HL-60 (cell line): ENCODE measurements at regions not wholly inside any gene's neighbourhood (a gene's known extent, or its start where the extent isn't known, plus 50 kb on each side); places are given as distances from the start of the nearest gene placed in this dataset.

Experiments used
- DNase-seq, 2 experiments: peaks; one replicate each; pipeline ENCODE4 v3.0.0-alpha.2; 2010 to 2020; ENCODE audit warnings: low read depth in 1 of 2, low spot score in 1 of 2
- H3K27ac ChIP-seq: fragments of 250-450 bp; sonication (Bioruptor Pico); replicated peaks from 2 replicates; pipeline ENCODE4 v1.5.1; 2020; ENCODE audit warnings: mild to moderate bottlenecking, moderate library complexity
- H3K27me3 ChIP-seq: fragments of 250-450 bp; sonication (Bioruptor Pico); 2 replicates; pipeline ENCODE4 v1.5.1; 2021; ENCODE audit warnings: mild to moderate bottlenecking, moderate library complexity; ENCODE audit not compliant: insufficient read depth, poor library complexity, severe bottlenecking
- H3K4me3 ChIP-seq: replicated peaks from 2 replicates; pipeline ENCODE4 v1.5.1; 2011; ENCODE audit warnings: mild to moderate bottlenecking, control low read depth, low read length; ENCODE audit not compliant: insufficient read depth
- CTCF ChIP-seq: IDR thresholded peaks from one replicate; pipeline ENCODE4 v1.5.1; 2011; ENCODE audit warnings: low read length, control low read depth, inconsistent platforms; ENCODE audit not compliant: insufficient read depth
- GABPA ChIP-seq: IDR thresholded peaks from 2 replicates; pipeline ENCODE4 v1.6.1; 2012; ENCODE audit warnings: low read depth
- POLR2AphosphoS5 ChIP-seq: IDR thresholded peaks from 2 replicates; pipeline ENCODE4 v1.6.1; 2012; ENCODE audit warnings: low read depth
- SPI1 ChIP-seq: IDR thresholded peaks from 2 replicates; pipeline ENCODE4 v1.6.1; 2012; ENCODE audit warnings: low read depth, mild to moderate bottlenecking, borderline replicate concordance
- TF ChIP-seq, protein P1 (sequence below): IDR thresholded peaks from 2 replicates; pipeline ENCODE4 v1.6.1; 2012; ENCODE audit warnings: low read depth; ENCODE audit not compliant: insufficient replicate concordance

DNA sequence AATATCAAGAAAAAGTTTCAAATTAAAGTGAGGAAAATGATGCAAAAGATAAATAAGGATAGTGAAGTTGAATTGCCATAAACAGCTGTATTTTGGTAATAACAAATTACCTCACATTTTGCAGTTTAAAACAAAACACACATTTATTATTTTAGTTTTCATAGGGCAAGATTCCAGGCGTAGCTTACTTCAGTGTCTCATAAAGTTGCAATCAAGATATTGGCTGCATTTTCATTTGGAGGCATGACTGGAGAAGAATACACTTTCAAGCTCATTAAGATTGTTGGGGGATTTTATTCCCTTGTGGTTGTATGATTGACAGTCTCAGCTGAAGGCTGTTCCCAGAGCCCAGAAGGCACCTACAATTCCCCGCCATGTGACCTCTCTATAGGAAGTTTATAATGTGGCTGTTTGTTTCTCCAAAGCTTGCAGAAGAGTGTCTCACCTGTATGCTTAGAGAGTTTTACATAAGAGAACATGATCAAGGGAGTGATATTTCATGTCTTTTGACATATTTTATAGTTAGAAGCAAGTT, 151.4 kb downstream of the OTOL1 start:
- H3K27ac ChIP-seq, result no peak overlapping the region
- H3K4me3 ChIP-seq, result no peak overlapping the region
- no peak for DNase-seq
- no peaks in the 10 kb centered on the region for H3K27me3 ChIP-seq
- no peak for TF ChIP-seq SPI1
- TF ChIP-seq POLR2AphosphoS5, result no peak
- no peak for TF ChIP-seq CTCF
- no peak for TF ChIP-seq GABPA
- TF ChIP-seq, protein P1, sequence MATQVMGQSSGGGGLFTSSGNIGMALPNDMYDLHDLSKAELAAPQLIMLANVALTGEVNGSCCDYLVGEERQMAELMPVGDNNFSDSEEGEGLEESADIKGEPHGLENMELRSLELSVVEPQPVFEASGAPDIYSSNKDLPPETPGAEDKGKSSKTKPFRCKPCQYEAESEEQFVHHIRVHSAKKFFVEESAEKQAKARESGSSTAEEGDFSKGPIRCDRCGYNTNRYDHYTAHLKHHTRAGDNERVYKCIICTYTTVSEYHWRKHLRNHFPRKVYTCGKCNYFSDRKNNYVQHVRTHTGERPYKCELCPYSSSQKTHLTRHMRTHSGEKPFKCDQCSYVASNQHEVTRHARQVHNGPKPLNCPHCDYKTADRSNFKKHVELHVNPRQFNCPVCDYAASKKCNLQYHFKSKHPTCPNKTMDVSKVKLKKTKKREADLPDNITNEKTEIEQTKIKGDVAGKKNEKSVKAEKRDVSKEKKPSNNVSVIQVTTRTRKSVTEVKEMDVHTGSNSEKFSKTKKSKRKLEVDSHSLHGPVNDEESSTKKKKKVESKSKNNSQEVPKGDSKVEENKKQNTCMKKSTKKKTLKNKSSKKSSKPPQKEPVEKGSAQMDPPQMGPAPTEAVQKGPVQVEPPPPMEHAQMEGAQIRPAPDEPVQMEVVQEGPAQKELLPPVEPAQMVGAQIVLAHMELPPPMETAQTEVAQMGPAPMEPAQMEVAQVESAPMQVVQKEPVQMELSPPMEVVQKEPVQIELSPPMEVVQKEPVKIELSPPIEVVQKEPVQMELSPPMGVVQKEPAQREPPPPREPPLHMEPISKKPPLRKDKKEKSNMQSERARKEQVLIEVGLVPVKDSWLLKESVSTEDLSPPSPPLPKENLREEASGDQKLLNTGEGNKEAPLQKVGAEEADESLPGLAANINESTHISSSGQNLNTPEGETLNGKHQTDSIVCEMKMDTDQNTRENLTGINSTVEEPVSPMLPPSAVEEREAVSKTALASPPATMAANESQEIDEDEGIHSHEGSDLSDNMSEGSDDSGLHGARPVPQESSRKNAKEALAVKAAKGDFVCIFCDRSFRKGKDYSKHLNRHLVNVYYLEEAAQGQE, result no peak

GRCh38 chr3:161649900-161650484, 153.4 kb downstream of the OTOL1 start:
- no peak for DNase-seq
- Histone ChIP-seq H3K4me3 (no peak overlapping the region), H3K27me3 (no peaks in the 10 kb centered on the region), H3K27ac (no peak overlapping the region)
- TF ChIP-seq SPI1 (no peak), CTCF (no peak)

- no peak for DNase-seq
- H3K27ac ChIP-seq, result no peak overlapping the region
- no peak for TF ChIP-seq CTCF
- no peak for TF ChIP-seq POLR2AphosphoS5
- TF ChIP-seq, protein P1, result no peak
- no peak for TF ChIP-seq GABPA
- H3K27me3 ChIP-seq, result no peaks in the 10 kb centered on the region
- no peak overlapping the region for H3K4me3 ChIP-seq
These were observed 161.2 kb downstream of the OTOL1 start for GRCh38 chr3:161657786-161658185.

- Histone ChIP-seq H3K4me3 (no peak overlapping the region), H3K27ac (no peak overlapping the region), H3K27me3 (no peaks in the 10 kb centered on the region)
- DNase-seq, result no peak
- no peak for TF ChIP-seq GABPA
- TF ChIP-seq POLR2AphosphoS5, result no peak
- TF ChIP-seq SPI1, result no peak
- TF ChIP-seq CTCF, result no peak
- TF ChIP-seq, protein P1, result no peak
These were observed 174.5 kb downstream of the OTOL1 start for GRCh38 chr3:161671141-161671540.
